ENCODE measurements at regions not wholly inside any gene's neighbourhood (a gene's known extent, or its start where the extent isn't known, plus 50 kb on each side); places are given as distances from the start of the nearest gene placed in this dataset.

DNA sequence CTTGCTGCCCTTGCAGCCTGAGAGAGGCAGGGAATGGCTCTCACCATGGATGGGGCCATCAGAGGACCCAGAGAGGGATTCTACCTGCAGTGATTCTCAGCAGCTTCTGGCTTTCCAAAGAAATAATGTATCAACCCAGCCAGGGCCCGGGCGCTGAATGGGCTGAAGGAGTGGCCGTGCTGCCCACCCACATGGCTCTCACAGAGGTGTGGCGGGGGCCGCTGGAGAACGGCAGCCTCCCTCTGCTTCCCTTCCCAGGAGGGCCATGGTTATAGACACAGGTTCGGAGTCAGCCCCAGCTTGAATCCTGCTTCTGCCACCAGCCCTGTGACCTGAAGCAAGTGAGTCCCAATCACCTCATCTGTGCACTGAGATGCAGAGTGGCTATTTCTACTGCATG, 82.7 kb downstream of the THAP12 start:
- intact Hi-C loops (cut with micrococcal nuclease; ENCODE audit: unreplicated experiment): no loop called here
- BruUV-seq (replicated peaks): no TSS peak
- Histone ChIP-seq H3K36me3 (ENCODE audit: insufficient read depth, low read length) (no peaks in the 10 kb centered on the region), H3K4me1 (ENCODE audit: insufficient read depth, low read length, poor library complexity, severe bottlenecking) (no peaks in the 10 kb centered on the region), H3K4me3 (ENCODE audit: low read depth, low read length, poor library complexity, severe bottlenecking) (no peak overlapping the region), H4K20me1 (ENCODE audit: insufficient read depth, low read length) (no peaks in the 10 kb centered on the region), H3K27ac (ENCODE audit: low read depth, low read length, poor library complexity, severe bottlenecking) (no peak overlapping the region), H2AFZ (ENCODE audit: low read length) (no peak overlapping the region), H3K9me3 (ENCODE audit: low read length) (no peaks in the 10 kb centered on the region), H3K9me2 (ENCODE audit: insufficient read depth, low read length) (no peaks in the 10 kb centered on the region), H3K79me2 (ENCODE audit: insufficient read depth, low read depth, low read length) (no peaks in the 10 kb centered on the region), H3K4me2 (ENCODE audit: low read length) (no peak overlapping the region)
- ChIA-PET POLR2A (interaction anchor here (0.9 kb wide), 1 partner anchor 14 kb away, joined by 3 read pairs; no protein-coding TSS in a partner anchor), CTCF (ENCODE audit: unreplicated experiment) (no interaction called here)
- TF ChIP-seq, protein P1, sequence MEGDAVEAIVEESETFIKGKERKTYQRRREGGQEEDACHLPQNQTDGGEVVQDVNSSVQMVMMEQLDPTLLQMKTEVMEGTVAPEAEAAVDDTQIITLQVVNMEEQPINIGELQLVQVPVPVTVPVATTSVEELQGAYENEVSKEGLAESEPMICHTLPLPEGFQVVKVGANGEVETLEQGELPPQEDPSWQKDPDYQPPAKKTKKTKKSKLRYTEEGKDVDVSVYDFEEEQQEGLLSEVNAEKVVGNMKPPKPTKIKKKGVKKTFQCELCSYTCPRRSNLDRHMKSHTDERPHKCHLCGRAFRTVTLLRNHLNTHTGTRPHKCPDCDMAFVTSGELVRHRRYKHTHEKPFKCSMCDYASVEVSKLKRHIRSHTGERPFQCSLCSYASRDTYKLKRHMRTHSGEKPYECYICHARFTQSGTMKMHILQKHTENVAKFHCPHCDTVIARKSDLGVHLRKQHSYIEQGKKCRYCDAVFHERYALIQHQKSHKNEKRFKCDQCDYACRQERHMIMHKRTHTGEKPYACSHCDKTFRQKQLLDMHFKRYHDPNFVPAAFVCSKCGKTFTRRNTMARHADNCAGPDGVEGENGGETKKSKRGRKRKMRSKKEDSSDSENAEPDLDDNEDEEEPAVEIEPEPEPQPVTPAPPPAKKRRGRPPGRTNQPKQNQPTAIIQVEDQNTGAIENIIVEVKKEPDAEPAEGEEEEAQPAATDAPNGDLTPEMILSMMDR (conservative IDR thresholded peaks at IDR 0.05; ENCODE audit: low read length): no peak
- no peak for TF ChIP-seq EZH2phosphoT487 (IDR thresholded peaks at IDR 0.05; ENCODE audit: borderline replicate concordance, low read depth, low read length)
- DNase-seq (ENCODE audit: low spot score): no peak

DNA sequence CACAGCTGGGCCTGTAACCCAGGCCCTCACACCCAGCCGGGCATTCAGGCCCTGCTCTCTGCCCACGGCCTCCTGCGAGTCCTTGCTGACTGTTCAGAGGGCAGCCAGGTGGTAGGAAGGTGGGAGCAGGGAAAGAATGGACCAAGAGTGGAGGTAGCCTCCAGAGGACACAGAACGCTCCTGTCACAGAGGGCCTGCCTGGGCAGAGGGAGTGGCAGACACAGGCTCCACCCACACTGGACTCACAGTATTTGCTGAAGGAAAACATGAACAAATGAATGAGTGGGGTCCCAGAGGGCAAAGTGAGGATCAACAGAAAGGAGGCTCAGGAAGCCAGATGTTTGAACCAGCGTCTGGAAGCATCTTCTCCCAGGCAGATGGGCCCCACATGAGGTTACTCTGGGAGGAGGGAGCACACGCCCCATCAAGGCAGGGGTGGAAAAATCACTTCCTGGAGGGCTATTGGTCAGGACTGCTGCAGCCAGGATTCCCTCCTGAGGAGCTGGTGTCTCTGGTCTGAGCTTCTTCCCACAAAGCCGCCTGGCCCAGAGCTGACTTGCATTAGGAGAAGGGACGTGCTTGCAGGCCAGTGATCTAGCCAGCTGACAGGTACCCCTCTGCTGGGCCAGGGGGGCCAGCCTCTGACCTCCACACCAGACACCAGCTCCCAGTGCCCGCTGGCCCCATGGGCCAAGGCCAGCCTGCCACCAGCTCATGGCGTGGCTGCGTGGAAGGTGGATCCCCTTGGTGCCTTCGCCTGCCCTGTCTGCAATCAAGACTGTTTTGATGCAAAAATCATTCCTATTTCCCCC, 84.0 kb downstream of the THAP12 start:
- POLR2A ChIA-PET: no interaction called here
- H3K9me2 ChIP-seq (ENCODE audit: insufficient read depth, low read length): no peaks in the 10 kb centered on the region
- DNase-seq (ENCODE audit: low spot score): no peak
- no peaks in the 10 kb centered on the region for H3K4me1 ChIP-seq (ENCODE audit: insufficient read depth, low read length, poor library complexity, severe bottlenecking)
- no peaks in the 10 kb centered on the region for H4K20me1 ChIP-seq (ENCODE audit: insufficient read depth, low read length)
- no peak overlapping the region for H3K27ac ChIP-seq (ENCODE audit: low read depth, low read length, poor library complexity, severe bottlenecking)
- H3K36me3 ChIP-seq (ENCODE audit: insufficient read depth, low read length): no peaks in the 10 kb centered on the region
- intact Hi-C loops (cut with micrococcal nuclease; ENCODE audit: unreplicated experiment): no loop called here
- TF ChIP-seq, protein P1 (conservative IDR thresholded peaks at IDR 0.05; ENCODE audit: low read length): no peak
- no peak for TF ChIP-seq EZH2phosphoT487 (IDR thresholded peaks at IDR 0.05; ENCODE audit: borderline replicate concordance, low read depth, low read length)
- no TSS peak for BruUV-seq (replicated peaks)
- no peak overlapping the region for H3K4me3 ChIP-seq (ENCODE audit: low read depth, low read length, poor library complexity, severe bottlenecking)
- H3K9me3 ChIP-seq (ENCODE audit: low read length): no peaks in the 10 kb centered on the region
- no peak overlapping the region for H2AFZ ChIP-seq (ENCODE audit: low read length)
- H3K4me2 ChIP-seq (ENCODE audit: low read length): no peak overlapping the region
- no peaks in the 10 kb centered on the region for H3K79me2 ChIP-seq (ENCODE audit: insufficient read depth, low read depth, low read length)
- CTCF ChIA-PET (ENCODE audit: unreplicated experiment): no interaction called here

DNA sequence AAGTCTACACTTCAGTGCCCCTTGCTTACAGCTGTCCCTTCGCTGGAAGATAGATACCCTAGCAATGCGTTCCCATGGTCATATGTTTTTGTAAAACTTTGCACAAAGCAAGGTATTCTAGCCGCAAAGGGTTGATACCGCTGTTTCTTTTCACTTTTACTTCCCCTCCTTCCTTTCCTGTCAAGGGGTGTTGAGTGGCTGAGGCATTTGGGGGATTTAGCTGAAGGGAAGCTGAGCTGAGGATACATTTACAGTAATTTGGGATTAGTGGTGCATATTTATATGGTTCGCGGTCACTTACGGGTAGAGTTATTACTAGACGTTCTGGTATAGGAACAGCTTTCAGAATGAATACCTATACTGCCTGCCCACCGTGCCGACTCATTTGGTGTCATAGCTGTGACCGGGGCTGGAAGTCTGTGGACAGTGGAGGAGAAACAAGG, 86.9 kb upstream of the WNT11 start:
- Histone ChIP-seq H3K79me2 (ENCODE audit: insufficient read depth, low read depth, low read length) (no peaks in the 10 kb centered on the region), H3K36me3 (ENCODE audit: insufficient read depth, low read length) (no peaks in the 10 kb centered on the region), H3K4me3 (ENCODE audit: low read depth, low read length, poor library complexity, severe bottlenecking) (no peak overlapping the region), H3K4me1 (ENCODE audit: insufficient read depth, low read length, poor library complexity, severe bottlenecking) (peaks cover 4% of the 10 kb centered on the region), H3K27ac (ENCODE audit: low read depth, low read length, poor library complexity, severe bottlenecking) (no peak overlapping the region), H4K20me1 (ENCODE audit: insufficient read depth, low read length) (no peaks in the 10 kb centered on the region), H2AFZ (ENCODE audit: low read length) (no peak overlapping the region), H3K9me3 (ENCODE audit: low read length) (no peaks in the 10 kb centered on the region), H3K9me2 (ENCODE audit: insufficient read depth, low read length) (no peaks in the 10 kb centered on the region), H3K4me2 (ENCODE audit: low read length) (no peak overlapping the region)
- DNase-seq (ENCODE audit: low spot score): no peak
- CTCF ChIA-PET (ENCODE audit: unreplicated experiment): no interaction called here
- POLR2A ChIA-PET: interaction anchor here (0.6 to 1.9 kb wide), 2 partner anchors 9 to 24 kb away, joined by 3 to 6 read pairs; no protein-coding TSS in a partner anchor
- TF ChIP-seq, protein P1 (conservative IDR thresholded peaks at IDR 0.05; ENCODE audit: low read length): no peak
- no peak for TF ChIP-seq EZH2phosphoT487 (IDR thresholded peaks at IDR 0.05; ENCODE audit: borderline replicate concordance, low read depth, low read length)
- no TSS peak for BruUV-seq (replicated peaks)
- intact Hi-C loops (cut with micrococcal nuclease; ENCODE audit: unreplicated experiment): no loop called here
